ENCODE measurements at regions not wholly inside any gene's neighbourhood (a gene's known extent, or its start where the extent isn't known, plus 50 kb on each side); places are given as distances from the start of the nearest gene placed in this dataset.
"Not testable (repeated sequence)": the region's sequence is repeated elsewhere in the genome, so short reads cannot be mapped to it uniquely, and the experiment has no call there.

GRCh38 chr9:39616480-39616879 lies 261.0 kb downstream of the SPATA31A1 start:
- not testable (repeated sequence) for H3K4me1 Mint-ChIP-seq (ENCODE audit: low read depth)

GRCh38 chr9:39624048-39624447 lies 268.6 kb downstream of the SPATA31A1 start:
- not testable (repeated sequence) for DNase-seq (ENCODE audit: low spot score, unreplicated experiment); H3K4me1 Mint-ChIP-seq (ENCODE audit: low read depth); H3K36me3 Mint-ChIP-seq (ENCODE audit: insufficient read depth); H3K27me3 Mint-ChIP-seq; H3K4me3 Mint-ChIP-seq (ENCODE audit: low read depth); H3K9me3 Mint-ChIP-seq (ENCODE audit: low read depth); H3K27ac Mint-ChIP-seq

More at GRCh38 chr9:39616480-39616879, 261.0 kb downstream of the SPATA31A1 start:
- not testable (repeated sequence) for DNase-seq (ENCODE audit: low spot score, unreplicated experiment); H3K4me3 Mint-ChIP-seq (ENCODE audit: low read depth); H3K36me3 Mint-ChIP-seq (ENCODE audit: insufficient read depth); H3K27ac Mint-ChIP-seq; H3K27me3 Mint-ChIP-seq; H3K9me3 Mint-ChIP-seq (ENCODE audit: low read depth)

- H3K9me3 Mint-ChIP-seq (ENCODE audit: low read depth); DNase-seq (ENCODE audit: low spot score, unreplicated experiment); H3K4me3 Mint-ChIP-seq (ENCODE audit: low read depth); H3K27ac Mint-ChIP-seq; H3K27me3 Mint-ChIP-seq; H3K36me3 Mint-ChIP-seq (ENCODE audit: insufficient read depth); H3K4me1 Mint-ChIP-seq (ENCODE audit: low read depth): not testable (repeated sequence)
These were observed 276.6 kb downstream of the SPATA31A1 start for GRCh38 chr9:39632071-39632470.

GRCh38 chr9:39649029-39649428 lies 293.6 kb downstream of the SPATA31A1 start:
- not testable (repeated sequence) for H3K4me3 Mint-ChIP-seq (ENCODE audit: low read depth); H3K27me3 Mint-ChIP-seq; DNase-seq (ENCODE audit: low spot score, unreplicated experiment); H3K4me1 Mint-ChIP-seq (ENCODE audit: low read depth); H3K27ac Mint-ChIP-seq; H3K36me3 Mint-ChIP-seq (ENCODE audit: insufficient read depth); H3K9me3 Mint-ChIP-seq (ENCODE audit: low read depth)

GRCh38 chr9:39656960-39657603 lies 301.6 kb downstream of the SPATA31A1 start:
- not testable (repeated sequence) for H3K9me3 Mint-ChIP-seq (ENCODE audit: low read depth); DNase-seq (ENCODE audit: low spot score, unreplicated experiment); H3K36me3 Mint-ChIP-seq (ENCODE audit: insufficient read depth); H3K4me1 Mint-ChIP-seq (ENCODE audit: low read depth); H3K27me3 Mint-ChIP-seq; H3K27ac Mint-ChIP-seq; H3K4me3 Mint-ChIP-seq (ENCODE audit: low read depth)

- not testable (repeated sequence) for DNase-seq (ENCODE audit: low spot score, unreplicated experiment)
These were observed 307.6 kb downstream of the SPATA31A1 start for GRCh38 chr9:39663020-39663419.

GRCh38 chr9:39663713-39664112 lies 308.2 kb downstream of the SPATA31A1 start:
- H3K4me3 Mint-ChIP-seq (ENCODE audit: low read depth); DNase-seq (ENCODE audit: low spot score, unreplicated experiment); H3K27me3 Mint-ChIP-seq; H3K27ac Mint-ChIP-seq; H3K9me3 Mint-ChIP-seq (ENCODE audit: low read depth); H3K4me1 Mint-ChIP-seq (ENCODE audit: low read depth); H3K36me3 Mint-ChIP-seq (ENCODE audit: insufficient read depth): not testable (repeated sequence)

More at GRCh38 chr9:39663020-39663419, 307.6 kb downstream of the SPATA31A1 start:
- not testable (repeated sequence) for H3K4me1 Mint-ChIP-seq (ENCODE audit: low read depth); H3K9me3 Mint-ChIP-seq (ENCODE audit: low read depth); H3K4me3 Mint-ChIP-seq (ENCODE audit: low read depth); H3K27ac Mint-ChIP-seq; H3K27me3 Mint-ChIP-seq; H3K36me3 Mint-ChIP-seq (ENCODE audit: insufficient read depth)

GRCh38 chr9:39665020-39665419 lies 309.6 kb downstream of the SPATA31A1 start:
- not testable (repeated sequence) for H3K4me1 Mint-ChIP-seq (ENCODE audit: low read depth); H3K27me3 Mint-ChIP-seq; H3K9me3 Mint-ChIP-seq (ENCODE audit: low read depth); H3K27ac Mint-ChIP-seq; H3K36me3 Mint-ChIP-seq (ENCODE audit: insufficient read depth); H3K4me3 Mint-ChIP-seq (ENCODE audit: low read depth); DNase-seq (ENCODE audit: low spot score, unreplicated experiment)

- H3K27me3 Mint-ChIP-seq; H3K36me3 Mint-ChIP-seq (ENCODE audit: insufficient read depth); H3K27ac Mint-ChIP-seq; H3K9me3 Mint-ChIP-seq (ENCODE audit: low read depth); H3K4me3 Mint-ChIP-seq (ENCODE audit: low read depth); H3K4me1 Mint-ChIP-seq (ENCODE audit: low read depth); DNase-seq (ENCODE audit: low spot score, unreplicated experiment): not testable (repeated sequence)
These were observed 319.2 kb downstream of the SPATA31A1 start for GRCh38 chr9:39674437-39675210.

- H3K9me3 Mint-ChIP-seq (ENCODE audit: low read depth); DNase-seq (ENCODE audit: low spot score, unreplicated experiment); H3K36me3 Mint-ChIP-seq (ENCODE audit: insufficient read depth); H3K4me3 Mint-ChIP-seq (ENCODE audit: low read depth); H3K27me3 Mint-ChIP-seq; H3K27ac Mint-ChIP-seq; H3K4me1 Mint-ChIP-seq (ENCODE audit: low read depth): not testable (repeated sequence)
These were observed 319.7 kb downstream of the SPATA31A1 start for GRCh38 chr9:39675211-39675553.

- H3K36me3 Mint-ChIP-seq (ENCODE audit: insufficient read depth); H3K27ac Mint-ChIP-seq; H3K4me1 Mint-ChIP-seq (ENCODE audit: low read depth); DNase-seq (ENCODE audit: low spot score, unreplicated experiment); H3K4me3 Mint-ChIP-seq (ENCODE audit: low read depth); H3K27me3 Mint-ChIP-seq; H3K9me3 Mint-ChIP-seq (ENCODE audit: low read depth): not testable (repeated sequence)
These were observed 323.2 kb downstream of the SPATA31A1 start for GRCh38 chr9:39678534-39679263.

GRCh38 chr9:39680694-39681401 lies 325.4 kb downstream of the SPATA31A1 start:
- not testable (repeated sequence) for H3K4me3 Mint-ChIP-seq (ENCODE audit: low read depth); H3K4me1 Mint-ChIP-seq (ENCODE audit: low read depth); H3K9me3 Mint-ChIP-seq (ENCODE audit: low read depth); H3K27ac Mint-ChIP-seq; H3K36me3 Mint-ChIP-seq (ENCODE audit: insufficient read depth); DNase-seq (ENCODE audit: low spot score, unreplicated experiment); H3K27me3 Mint-ChIP-seq

GRCh38 chr9:39728862-39729261 lies 373.4 kb downstream of the SPATA31A1 start:
- H3K36me3 Mint-ChIP-seq (ENCODE audit: insufficient read depth); H3K9me3 Mint-ChIP-seq (ENCODE audit: low read depth); H3K4me3 Mint-ChIP-seq (ENCODE audit: low read depth); H3K4me1 Mint-ChIP-seq (ENCODE audit: low read depth); H3K27ac Mint-ChIP-seq; DNase-seq (ENCODE audit: low spot score, unreplicated experiment); H3K27me3 Mint-ChIP-seq: not testable (repeated sequence)
